IMR-90 (cell line): ENCODE measurements at regions not wholly inside any gene's neighbourhood (a gene's known extent, or its start where the extent isn't known, plus 50 kb on each side); places are given as distances from the start of the nearest gene placed in this dataset.

ENCODE experiments used
- ATAC-seq: fragments of 200-7000 bp; cut with Tn5 transposase; 2 replicates; pipeline ENCODE4 v1.9.1; 2020; ENCODE audit warnings: low read depth, mild to moderate bottlenecking, moderate library complexity
- BruUV-seq: library from RNA; stranded (reverse); fragments of 400-500 nt; replicated peaks from 2 replicates; lab custom pipeline; 2021; lab: Mats Ljungman, UMichigan
- CTCF ChIA-PET: fragments of 300-600 bp; formaldehyde crosslinking; extraction: SDS; loops from one replicate; lab custom pipeline; 2021; ENCODE audit warnings: antibody characterized with exemption; lab: Yijun Ruan, JAX
- POLR2A ChIA-PET: fragments of 300-600 bp; sonication (Branson Sonifier 250); formaldehyde crosslinking; loops from one replicate; lab custom pipeline; 2022; ENCODE audit warnings: antibody characterized with exemption; ENCODE audit not compliant: unreplicated experiment; lab: Charles Lee
- DNase-seq: peaks from one replicate; pipeline ENCODE4 v3.0.0; 2013
- H2AFZ ChIP-seq: replicated peaks from 2 replicates; pipeline ENCODE3; 2013; ENCODE audit warnings: low read length, mild to moderate bottlenecking; ENCODE audit not compliant: poor library complexity
- H2AK5ac ChIP-seq: 2 replicates; pipeline ENCODE4 v1.6.1; 2013; ENCODE audit warnings: low read depth, low read length, inconsistent platforms
- H2AK9ac ChIP-seq: replicated peaks from 2 replicates; pipeline ENCODE3; 2013; ENCODE audit warnings: mild to moderate bottlenecking, low read depth, low read length, moderate library complexity; ENCODE audit not compliant: poor library complexity
- H2BK120ac ChIP-seq: 2 replicates; pipeline ENCODE4 v1.6.1; 2013; ENCODE audit warnings: low read depth, low read length, inconsistent platforms
- H2BK15ac ChIP-seq: 3 replicates; pipeline ENCODE4 v1.6.1; 2013; ENCODE audit warnings: low read depth, low read length, inconsistent platforms
- H2BK20ac ChIP-seq: 2 replicates; pipeline ENCODE4 v1.6.1; 2013; ENCODE audit warnings: low read depth, mild to moderate bottlenecking, inconsistent platforms, low read length, moderate library complexity
- H2BK5ac ChIP-seq: 2 replicates; pipeline ENCODE4 v1.6.1; 2013; ENCODE audit warnings: mild to moderate bottlenecking, low read depth, low read length, inconsistent platforms; ENCODE audit not compliant: poor library complexity, severe bottlenecking
- H3K14ac ChIP-seq: replicated peaks from 2 replicates; pipeline ENCODE4 v1.6.1; 2013; ENCODE audit warnings: low read depth, low read length, inconsistent platforms
- H3K18ac ChIP-seq: 2 replicates; pipeline ENCODE4 v1.6.1; 2013; ENCODE audit warnings: low read depth, low read length, control low read depth
- H3K23ac ChIP-seq: 2 replicates; pipeline ENCODE4 v1.6.1; 2013; ENCODE audit warnings: low read depth, low read length, inconsistent platforms
- H3K27ac ChIP-seq: 2 replicates; pipeline ENCODE4 v1.5.1; 2013; ENCODE audit warnings: mild to moderate bottlenecking, control low read depth, low read length; ENCODE audit not compliant: insufficient read depth
- H3K27me3 ChIP-seq: 2 replicates; pipeline ENCODE4 v1.6.1; 2013; ENCODE audit warnings: low read length; ENCODE audit not compliant: control insufficient read depth, insufficient read depth
- H3K36me3 ChIP-seq: 2 replicates; pipeline ENCODE4 v1.6.1; 2013; ENCODE audit warnings: low read length, mixed read lengths; ENCODE audit not compliant: control insufficient read depth, insufficient read depth
- H3K4ac ChIP-seq: 2 replicates; pipeline ENCODE4 v1.6.1; 2013; ENCODE audit warnings: low read depth, low read length, inconsistent platforms
- H3K4me1 ChIP-seq: 2 replicates; pipeline ENCODE4 v1.6.1; 2013; ENCODE audit warnings: low read length, mixed read lengths; ENCODE audit not compliant: control insufficient read depth, insufficient read depth
- H3K4me2 ChIP-seq: 2 replicates; pipeline ENCODE4 v1.6.1; 2013; ENCODE audit warnings: low read depth, mild to moderate bottlenecking, control low read depth, low read length, moderate library complexity
- H3K4me3 ChIP-seq: 2 replicates; pipeline ENCODE4 v1.5.1; 2013; ENCODE audit warnings: low read depth, mild to moderate bottlenecking, control low read depth, low read length, moderate library complexity; ENCODE audit not compliant: insufficient read depth
- H3K56ac ChIP-seq: 2 replicates; pipeline ENCODE4 v1.6.1; 2013; ENCODE audit warnings: low read length, inconsistent platforms; ENCODE audit not compliant: insufficient read depth; ENCODE audit errors: extremely low read depth
- H3K79me1 ChIP-seq, 2 experiments: 2 replicates each; pipeline ENCODE4 v1.6.1; 2013; ENCODE audit warnings: low read length in 2 of 2, inconsistent platforms in 1 of 2, low read depth in 1 of 2
- H3K9ac ChIP-seq: 2 replicates; pipeline ENCODE4 v1.6.1; 2013; ENCODE audit warnings: low read depth, low read length, control low read depth
- H3K9me1 ChIP-seq: 2 replicates; pipeline ENCODE4 v1.6.1; 2013; ENCODE audit warnings: low read length, inconsistent platforms; ENCODE audit not compliant: insufficient read depth
- H3K9me3 ChIP-seq: 2 replicates; pipeline ENCODE4 v1.6.1; 2013; ENCODE audit warnings: low read length; ENCODE audit not compliant: control insufficient read depth, insufficient read depth
- H4K20me1 ChIP-seq: 2 replicates; pipeline ENCODE4 v1.6.1; 2013; ENCODE audit warnings: low read length, inconsistent platforms; ENCODE audit not compliant: insufficient read depth
- H4K5ac ChIP-seq: 2 replicates; pipeline ENCODE4 v1.6.1; 2013; ENCODE audit warnings: mild to moderate bottlenecking, low read depth, low read length, control low read depth
- H4K8ac ChIP-seq, 2 experiments: 2 replicates each; pipeline ENCODE4 v1.6.1; 2013; ENCODE audit warnings: low read depth in 2 of 2, low read length in 2 of 2, control low read depth in 1 of 2, inconsistent platforms in 1 of 2
- H4K91ac ChIP-seq: 2 replicates; pipeline ENCODE4 v1.6.1; 2013; ENCODE audit warnings: low read depth, low read length, inconsistent platforms; ENCODE audit not compliant: insufficient read depth
- BHLHE40 ChIP-seq: fragments of 150-350 bp; IDR thresholded peaks from 2 replicates; pipeline ENCODE4 v1.6.1; 2016; ENCODE audit warnings: mild to moderate bottlenecking, low read depth, low read length
- CEBPB ChIP-seq: IDR thresholded peaks from 2 replicates; pipeline ENCODE4 v1.6.1; 2012; ENCODE audit warnings: low read depth, low read length, improper control_type of control experiment
- CHD1 ChIP-seq: IDR thresholded peaks from 2 replicates; pipeline ENCODE4 v1.6.1; 2012; ENCODE audit warnings: low read depth, low read length, improper control_type of control experiment
- ELK1 ChIP-seq: fragments of 150-350 bp; IDR thresholded peaks from 2 replicates; pipeline ENCODE4 v1.6.1; 2016; ENCODE audit warnings: low read depth, mild to moderate bottlenecking, low read length, moderate library complexity, borderline replicate concordance
- FOS ChIP-seq: fragments of 150-350 bp; IDR thresholded peaks from 2 replicates; pipeline ENCODE4 v1.6.1; 2016; ENCODE audit warnings: low read depth, low read length
- MAFK ChIP-seq: IDR thresholded peaks from 2 replicates; pipeline ENCODE4 v1.6.1; 2012; ENCODE audit warnings: low read depth, low read length, improper control_type of control experiment
- MAZ ChIP-seq: IDR thresholded peaks from 2 replicates; pipeline ENCODE4 v1.6.1; 2012; ENCODE audit warnings: low read depth, mild to moderate bottlenecking, low read length, improper control_type of control experiment, moderate library complexity, borderline replicate concordance
- MXI1 ChIP-seq: IDR thresholded peaks from 2 replicates; pipeline ENCODE4 v1.6.1; 2012; ENCODE audit warnings: low read depth, mild to moderate bottlenecking, low read length, moderate library complexity, borderline replicate concordance
- NFE2L2 ChIP-seq: fragments of 150-350 bp; IDR thresholded peaks from 2 replicates; pipeline ENCODE4 v1.6.1; 2016; ENCODE audit warnings: low read depth, mild to moderate bottlenecking, low read length
- POLR2A ChIP-seq: IDR thresholded peaks from 2 replicates; pipeline ENCODE4 v1.6.1; 2012; ENCODE audit warnings: mild to moderate bottlenecking, low read depth, low read length
- RAD21 ChIP-seq: IDR thresholded peaks from 2 replicates; pipeline ENCODE4 v1.6.1; 2012; ENCODE audit warnings: low read length, improper control_type of control experiment
- RFX5 ChIP-seq: IDR thresholded peaks from 2 replicates; pipeline ENCODE4 v1.8.0; 2012; ENCODE audit warnings: low read depth, mild to moderate bottlenecking, low read length, moderate library complexity
- SMC3 ChIP-seq: fragments of 150-350 bp; IDR thresholded peaks from 2 replicates; pipeline ENCODE4 v1.6.1; 2016; ENCODE audit warnings: low read depth, mild to moderate bottlenecking, antibody characterized with exemption, low read length, moderate library complexity
- USF2 ChIP-seq: fragments of 150-350 bp; IDR thresholded peaks from 2 replicates; pipeline ENCODE4 v1.6.1; 2017; ENCODE audit warnings: mild to moderate bottlenecking, antibody characterized with exemption, low read length, low read depth
- WGBS, 2 experiments: methylation state at CpG; one replicate each; pipeline versions ENCODE4 v1.1.5 to v1.1.7; 2013; ENCODE audit warnings: missing lambda C conversion rate in 2 of 2; ENCODE audit not compliant: insufficient read length in 1 of 2; ENCODE audit errors: extremely low coverage in 2 of 2; 5-methylcytosine and 5-hydroxymethylcytosine counted together
- dilution Hi-C: fragments of 300-500 bp; cut with HindIII; formaldehyde crosslinking; loops from one replicate; pipeline ENCODE4 v1.14.3; 2018; ENCODE audit warnings: low sequenced_read_pairs; ENCODE audit not compliant: unreplicated experiment
- in situ Hi-C: fragments of 300-500 bp; cut with MboI; formaldehyde crosslinking; loops from 3 replicates; pipeline ENCODE4 v1.14.3; 2019; ENCODE audit warnings: low sequenced_read_pairs, inconsistent platforms, mixed read lengths
- intact Hi-C: fragments of 100-400 bp; cut with micrococcal nuclease; formaldehyde crosslinking; loops from 2 replicates; pipeline ENCODE4 v1.10.0; 2022
- TF ChIP-seq, protein P1 (sequence below): conservative IDR thresholded peaks from 2 replicates; pipeline ENCODE4 v1.5.1; 2012; ENCODE audit warnings: mild to moderate bottlenecking, low read depth, low read length, improper control_type of control experiment

DNA sequence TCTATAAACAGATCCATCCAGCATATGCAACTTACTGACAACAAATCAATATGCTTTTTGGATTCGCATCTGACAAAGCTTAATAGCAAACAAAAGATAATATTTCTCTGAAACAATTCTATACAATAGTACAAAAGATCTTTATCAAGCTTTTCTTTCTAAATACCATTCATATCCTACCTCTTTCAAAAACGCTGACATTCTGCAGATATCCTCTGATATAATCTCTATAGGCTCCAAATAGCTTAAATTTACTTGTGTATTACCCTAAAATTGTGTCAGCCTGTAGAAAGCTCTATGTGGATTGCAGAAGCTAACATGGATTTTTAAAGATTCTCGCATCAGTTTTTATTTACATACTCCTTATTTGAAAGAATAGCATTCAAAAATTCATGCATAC, 260.6 kb downstream of the GASK1B start:
- TF ChIP-seq, protein P1, sequence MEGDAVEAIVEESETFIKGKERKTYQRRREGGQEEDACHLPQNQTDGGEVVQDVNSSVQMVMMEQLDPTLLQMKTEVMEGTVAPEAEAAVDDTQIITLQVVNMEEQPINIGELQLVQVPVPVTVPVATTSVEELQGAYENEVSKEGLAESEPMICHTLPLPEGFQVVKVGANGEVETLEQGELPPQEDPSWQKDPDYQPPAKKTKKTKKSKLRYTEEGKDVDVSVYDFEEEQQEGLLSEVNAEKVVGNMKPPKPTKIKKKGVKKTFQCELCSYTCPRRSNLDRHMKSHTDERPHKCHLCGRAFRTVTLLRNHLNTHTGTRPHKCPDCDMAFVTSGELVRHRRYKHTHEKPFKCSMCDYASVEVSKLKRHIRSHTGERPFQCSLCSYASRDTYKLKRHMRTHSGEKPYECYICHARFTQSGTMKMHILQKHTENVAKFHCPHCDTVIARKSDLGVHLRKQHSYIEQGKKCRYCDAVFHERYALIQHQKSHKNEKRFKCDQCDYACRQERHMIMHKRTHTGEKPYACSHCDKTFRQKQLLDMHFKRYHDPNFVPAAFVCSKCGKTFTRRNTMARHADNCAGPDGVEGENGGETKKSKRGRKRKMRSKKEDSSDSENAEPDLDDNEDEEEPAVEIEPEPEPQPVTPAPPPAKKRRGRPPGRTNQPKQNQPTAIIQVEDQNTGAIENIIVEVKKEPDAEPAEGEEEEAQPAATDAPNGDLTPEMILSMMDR, result no peak
- TF ChIP-seq MXI1, result no peak
- no peak for TF ChIP-seq MAFK
- no peak for TF ChIP-seq BHLHE40
- TF ChIP-seq RFX5, result no peak
- no peak for TF ChIP-seq CEBPB
- TF ChIP-seq ELK1, result no peak
- no peak for TF ChIP-seq RAD21
- no peak for TF ChIP-seq POLR2A
- TF ChIP-seq FOS, result no peak
- no peak for TF ChIP-seq CHD1
- TF ChIP-seq USF2, result no peak
- TF ChIP-seq NFE2L2, result no peak
- TF ChIP-seq SMC3, result no peak
- no peak for TF ChIP-seq MAZ
- Histone ChIP-seq H3K27me3 (no peaks in the 10 kb centered on the region), H2BK15ac (no peak overlapping the region), H2AK9ac (no peak overlapping the region), H3K36me3 (no peaks in the 10 kb centered on the region), H2AK5ac (no peak overlapping the region), H3K9ac (no peak overlapping the region), H3K56ac (no peak overlapping the region), H3K4ac (no peak overlapping the region), H3K4me3 (no peak overlapping the region), H4K8ac (no peak overlapping the region), H3K9me1 (no peaks in the 10 kb centered on the region), H3K27ac (no peak overlapping the region), H2BK120ac (no peak overlapping the region), H2BK20ac (no peak overlapping the region), H3K23ac (no peak overlapping the region), H4K5ac (no peak overlapping the region), H3K18ac (no peak overlapping the region), H3K14ac (no peak overlapping the region), H3K4me2 (no peak overlapping the region), H3K4me1 (no peaks in the 10 kb centered on the region), H3K79me1 (no peaks in the 10 kb centered on the region), H2AFZ (no peak overlapping the region), H4K91ac (no peak overlapping the region), H3K9me3 (no peaks in the 10 kb centered on the region), H2BK5ac (no peak overlapping the region), H4K20me1 (no peaks in the 10 kb centered on the region)
- no TSS peak for BruUV-seq
- DNase-seq (no peak), ATAC-seq (no peak)
- intact Hi-C loops (no loop called here), dilution Hi-C loops (no loop called here), in situ Hi-C loops (no loop called here)
- no CpG with 5 or more reads among the region's 3 CpGs for WGBS, 2 experiments
- POLR2A ChIA-PET, result interaction anchor here (0.5 kb wide), 1 partner anchor 1462 kb away, joined by 4 read pairs; no protein-coding TSS in a partner anchor
- CTCF ChIA-PET, result interaction anchor here (1.0 kb wide), 1 partner anchor 13 kb away, joined by 3 read pairs; no protein-coding TSS in a partner anchor
